ENCODE measurements at regions not wholly inside any gene's neighbourhood (a gene's known extent, or its start where the extent isn't known, plus 50 kb on each side); places are given as distances from the start of the nearest gene placed in this dataset.

- FAIRE-seq: no peak
Measured at GRCh38 chr3:35522450-35522849, 116.9 kb upstream of the ARPP21 start.

GRCh38 chr3:35523074-35523473 lies 116.3 kb upstream of the ARPP21 start:
- FAIRE-seq: no peak
- no peak for DNase-seq (ENCODE audit: low spot score)

More at GRCh38 chr3:35522450-35522849, 116.9 kb upstream of the ARPP21 start:
- DNase-seq (ENCODE audit: low spot score): no peak

GRCh38 chr3:35523838-35524237 lies 115.5 kb upstream of the ARPP21 start:
- DNase-seq (ENCODE audit: low spot score): peak; percentile 27
- FAIRE-seq: no peak

GRCh38 chr3:35524856-35525255 lies 114.5 kb upstream of the ARPP21 start:
- no peak for DNase-seq (ENCODE audit: low spot score)
- FAIRE-seq: no peak

- FAIRE-seq (no peak), DNase-seq (ENCODE audit: low spot score) (no peak)
Measured at GRCh38 chr3:35528728-35529127, 110.6 kb upstream of the ARPP21 start.

GRCh38 chr3:35529337-35529736 lies 110.0 kb upstream of the ARPP21 start:
- DNase-seq (ENCODE audit: low spot score) (no peak), FAIRE-seq (no peak)

GRCh38 chr3:35537265-35537664 lies 102.1 kb upstream of the ARPP21 start:
- DNase-seq (ENCODE audit: low spot score): no peak
- no peak for FAIRE-seq

GRCh38 chr3:35544976-35545375 lies 94.3 kb upstream of the ARPP21 start:
- FAIRE-seq (no peak), DNase-seq (ENCODE audit: low spot score) (no peak)

- FAIRE-seq (no peak), DNase-seq (ENCODE audit: low spot score) (no peak)
Measured at GRCh38 chr3:35549690-35550089, 89.6 kb upstream of the ARPP21 start.

GRCh38 chr3:35562141-35562540 lies 77.2 kb upstream of the ARPP21 start:
- FAIRE-seq: no peak
- no peak for DNase-seq (ENCODE audit: low spot score)

GRCh38 chr3:35565048-35565447 lies 74.3 kb upstream of the ARPP21 start:
- DNase-seq (ENCODE audit: low spot score) (no peak), FAIRE-seq (no peak)

Data from urothelium cell line (cell line).